Dermis blood vessel endothelial cell (primary cell): ENCODE measurements at regions not wholly inside any gene's neighbourhood (a gene's known extent, or its start where the extent isn't known, plus 50 kb on each side); places are given as distances from the start of the nearest gene placed in this dataset.
"Not testable (repeated sequence)": the region's sequence is repeated elsewhere in the genome, so short reads cannot be mapped to it uniquely, and the experiment has no call there.

Source experiments
- DNase-seq: peaks from one replicate; pipeline ENCODE4 v3.0.0; 2010

GRCh38 chr18:64707052-64707451 lies 558.2 kb upstream of the LINC00305 start:
- no peak for DNase-seq

- DNase-seq: no peak
These were observed 550.2 kb upstream of the LINC00305 start for GRCh38 chr18:64699081-64699480.

GRCh38 chr18:64695851-64696553 lies 547.1 kb upstream of the LINC00305 start:
- DNase-seq: no peak

GRCh38 chr18:64693766-64694165 lies 544.9 kb upstream of the LINC00305 start:
- DNase-seq: no peak

- no peak for DNase-seq
These were observed 543.9 kb upstream of the LINC00305 start for GRCh38 chr18:64692826-64693225.

- DNase-seq: no peak
These were observed 530.2 kb upstream of the LINC00305 start for GRCh38 chr18:64679121-64679520.

- no peak for DNase-seq
These were observed 529.2 kb upstream of the LINC00305 start for GRCh38 chr18:64678048-64678447.

GRCh38 chr18:64674694-64675093 lies 525.8 kb upstream of the LINC00305 start:
- DNase-seq: no peak

- not testable (repeated sequence) for DNase-seq
These were observed 522.4 kb upstream of the LINC00305 start for GRCh38 chr18:64671293-64671692.

- no peak for DNase-seq
These were observed 519.6 kb upstream of the LINC00305 start for GRCh38 chr18:64668461-64668962.

- DNase-seq: no peak
These were observed 514.2 kb upstream of the LINC00305 start for GRCh38 chr18:64663086-64663485.

- DNase-seq: no peak
These were observed 510.3 kb upstream of the LINC00305 start for GRCh38 chr18:64659196-64659595.

GRCh38 chr18:64653068-64653467 lies 504.2 kb upstream of the LINC00305 start:
- DNase-seq: no peak

GRCh38 chr18:64650068-64650467 lies 501.2 kb upstream of the LINC00305 start:
- DNase-seq: no peak

GRCh38 chr18:64645753-64646152 lies 496.9 kb upstream of the LINC00305 start:
- DNase-seq: no peak

- no peak for DNase-seq
These were observed 490.6 kb upstream of the LINC00305 start for GRCh38 chr18:64639536-64639935.

GRCh38 chr18:64620971-64621560 lies 472.2 kb upstream of the LINC00305 start:
- DNase-seq: no peak

- DNase-seq: no peak
These were observed 469.5 kb upstream of the LINC00305 start for GRCh38 chr18:64618390-64618789.

GRCh38 chr18:64615021-64615420 lies 466.1 kb upstream of the LINC00305 start:
- no peak for DNase-seq

GRCh38 chr18:64614446-64614845 lies 465.6 kb upstream of the LINC00305 start:
- DNase-seq: no peak

- DNase-seq: no peak
These were observed 443.4 kb upstream of the LINC00305 start for GRCh38 chr18:64592246-64592645.

GRCh38 chr18:64589000-64589399 lies 440.1 kb upstream of the LINC00305 start:
- DNase-seq: no peak

- no peak for DNase-seq
These were observed 417.6 kb upstream of the LINC00305 start for GRCh38 chr18:64566456-64566855.

GRCh38 chr18:64562651-64563050 lies 413.8 kb upstream of the LINC00305 start:
- no peak for DNase-seq
